Gastroesophageal sphincter (tissue), 3 donors: ENCODE measurements at regions not wholly inside any gene's neighbourhood (a gene's known extent, or its start where the extent isn't known, plus 50 kb on each side); places are given as distances from the start of the nearest gene placed in this dataset.

ENCODE experiments used
- POLR2AphosphoS5 ChIP-seq: sonication (generic); formaldehyde crosslinking; IDR thresholded peaks from one replicate; pipeline ENCODE4 v1.6.1; 2017; ENCODE audit warnings: antibody characterized with exemption
- TF ChIP-seq, protein P1 (sequence below), 4 experiments: fragments of 200-600 bp in 2 of 4; fragments of 450-650 bp in 2 of 4; sonication (generic) in 1 of 4; IDR thresholded peaks; one replicate each; pipeline ENCODE4 v1.5.1; 2017 to 2019; ENCODE audit warnings: antibody characterized with exemption in 4 of 4, mild to moderate bottlenecking in 2 of 4, moderate library complexity in 2 of 4

DNA sequence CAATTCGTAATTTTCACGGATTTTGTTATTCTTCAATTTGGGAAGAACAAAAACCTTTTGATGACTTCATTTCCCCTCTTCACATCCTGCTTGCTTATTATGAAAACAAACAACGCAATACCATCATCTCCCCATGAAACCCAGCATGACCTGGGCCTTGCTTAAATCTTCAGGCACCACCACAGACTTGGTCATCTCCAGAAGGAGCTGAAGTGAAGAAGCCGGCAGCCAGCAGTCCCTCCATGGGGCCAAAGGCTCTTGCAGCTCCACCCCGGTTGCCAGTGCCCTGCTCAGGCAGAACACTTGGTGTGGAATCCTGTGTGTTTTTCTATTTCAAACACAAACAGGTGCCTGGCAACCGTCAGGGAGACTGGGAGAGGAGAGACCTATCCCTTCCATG, 982.9 kb upstream of the TMEM132C start:
- TF ChIP-seq, protein P1, sequence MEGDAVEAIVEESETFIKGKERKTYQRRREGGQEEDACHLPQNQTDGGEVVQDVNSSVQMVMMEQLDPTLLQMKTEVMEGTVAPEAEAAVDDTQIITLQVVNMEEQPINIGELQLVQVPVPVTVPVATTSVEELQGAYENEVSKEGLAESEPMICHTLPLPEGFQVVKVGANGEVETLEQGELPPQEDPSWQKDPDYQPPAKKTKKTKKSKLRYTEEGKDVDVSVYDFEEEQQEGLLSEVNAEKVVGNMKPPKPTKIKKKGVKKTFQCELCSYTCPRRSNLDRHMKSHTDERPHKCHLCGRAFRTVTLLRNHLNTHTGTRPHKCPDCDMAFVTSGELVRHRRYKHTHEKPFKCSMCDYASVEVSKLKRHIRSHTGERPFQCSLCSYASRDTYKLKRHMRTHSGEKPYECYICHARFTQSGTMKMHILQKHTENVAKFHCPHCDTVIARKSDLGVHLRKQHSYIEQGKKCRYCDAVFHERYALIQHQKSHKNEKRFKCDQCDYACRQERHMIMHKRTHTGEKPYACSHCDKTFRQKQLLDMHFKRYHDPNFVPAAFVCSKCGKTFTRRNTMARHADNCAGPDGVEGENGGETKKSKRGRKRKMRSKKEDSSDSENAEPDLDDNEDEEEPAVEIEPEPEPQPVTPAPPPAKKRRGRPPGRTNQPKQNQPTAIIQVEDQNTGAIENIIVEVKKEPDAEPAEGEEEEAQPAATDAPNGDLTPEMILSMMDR (IDR thresholded peaks at IDR 0.05) = no peak
- no peak for TF ChIP-seq POLR2AphosphoS5
